ENCODE measurements at regions not wholly inside any gene's neighbourhood (a gene's known extent, or its start where the extent isn't known, plus 50 kb on each side); places are given as distances from the start of the nearest gene placed in this dataset.

GRCh38 chr3:42032693-42033349 is 58.3 kb upstream of the TRAK1 start:
- no peak for TF ChIP-seq CTCF (conservative IDR thresholded peaks at IDR 0.05 in 1 of 2, IDR thresholded peaks at IDR 0.05 in 1 of 2; ENCODE audit: low read depth in 1 of 2, low read length in 2 of 2)
- no peak for TF ChIP-seq EZH2 (IDR thresholded peaks at IDR 0.05; ENCODE audit: low read length, missing control alignments)
